HCT116 (cell line): ENCODE measurements at regions not wholly inside any gene's neighbourhood (a gene's known extent, or its start where the extent isn't known, plus 50 kb on each side); places are given as distances from the start of the nearest gene placed in this dataset.

ENCODE experiments used
- ATAC-seq: fragments of 200-7000 bp; cut with Tn5 transposase; 2 replicates; pipeline ENCODE4 v1.9.1; 2020; ENCODE audit warnings: mild to moderate bottlenecking, moderate library complexity
- BruUV-seq: library from RNA; stranded (reverse); fragments of 400-500 nt; replicated peaks from 2 replicates; lab custom pipeline; 2021; lab: Mats Ljungman, UMichigan
- CTCF ChIA-PET: fragments of 300-600 bp; sonication (Branson Sonifier 250); formaldehyde crosslinking; loops from one replicate; lab custom pipeline; 2021; ENCODE audit warnings: antibody characterized with exemption; lab: Charles Lee
- POLR2A ChIA-PET: fragments of 300-600, 350-600 bp; sonication (Branson Sonifier 250); formaldehyde crosslinking; loops from one replicate; lab custom pipeline; 2021; ENCODE audit warnings: antibody characterized with exemption; lab: Charles Lee
- RAD21 ChIA-PET, 2 experiments: fragments of 300-600 bp; sonication (Branson Sonifier 250); formaldehyde crosslinking; loops; one replicate each; lab custom pipeline; 2023; ENCODE audit warnings: low total read pairs in 2 of 2; ENCODE audit not compliant: uncharacterized antibody in 2 of 2, unreplicated experiment in 2 of 2, low non-redundant PET in 1 of 2; lab: Charles Lee
- DNase-seq: peaks from one replicate; pipeline ENCODE4 v3.0.0-alpha.2; 2010; ENCODE audit warnings: low read depth, low spot score
- H2AFZ ChIP-seq: fragments of 200-600 bp; shearing (Covaris generic), sonication (generic); 2 replicates; pipeline ENCODE4 v1.6.1; 2017; ENCODE audit warnings: low read depth, mixed run types, mixed read lengths, antibody characterized with exemption, low read length; ENCODE audit not compliant: poor library complexity, severe bottlenecking
- H3K27ac ChIP-seq: 2 replicates; pipeline ENCODE4 v1.5.1; 2012; ENCODE audit warnings: low read depth, low read length
- H3K27me3 ChIP-seq: fragments of 200-600 bp; sonication (generic); 2 replicates; pipeline ENCODE4 v1.6.1; 2016; ENCODE audit warnings: mixed run types, low read length, mixed read lengths; ENCODE audit not compliant: insufficient read depth
- H3K36me3 ChIP-seq, 2 experiments: fragments of 200-500 bp in 1 of 2; fragments of 200-600 bp in 1 of 2; sonication (Bioruptor generic) in 1 of 2; sonication (generic) in 1 of 2; 2 replicates each; pipeline versions ENCODE4 v1.5.1 to v1.6.1; 2014 to 2016; ENCODE audit warnings: low read length in 2 of 2, inconsistent platforms in 1 of 2, mixed read lengths in 1 of 2, mixed run types in 1 of 2; ENCODE audit not compliant: insufficient read depth in 2 of 2, control insufficient read depth in 1 of 2
- H3K4me1 ChIP-seq, 2 experiments: fragments of 200-600 bp in 1 of 2; sonication (generic) in 1 of 2; 2 replicates each; pipeline versions ENCODE4 v1.5.1 to v1.6.1; 2012 to 2017; ENCODE audit warnings: low read length in 2 of 2, inconsistent platforms in 1 of 2, mild to moderate bottlenecking in 1 of 2, mixed read lengths in 1 of 2, mixed run types in 1 of 2, moderate library complexity in 1 of 2; ENCODE audit not compliant: insufficient read depth in 2 of 2, control insufficient read depth in 1 of 2
- H3K4me2 ChIP-seq: fragments of 200-600 bp; sonication (generic); 2 replicates; pipeline ENCODE4 v1.6.1; 2017; ENCODE audit warnings: mixed run types, low read length, mixed read lengths
- H3K4me3 ChIP-seq, 2 experiments: fragments of 200-600 bp in 1 of 2; sonication (generic) in 1 of 2; replicated peaks in 1 of 2; 2 replicates each; pipeline ENCODE4 v1.5.1; 2011 to 2016; ENCODE audit warnings: low read length in 2 of 2, control low read depth in 1 of 2, low read depth in 1 of 2, mild to moderate bottlenecking in 1 of 2, mixed read lengths in 1 of 2, mixed run types in 1 of 2
- H3K79me2 ChIP-seq: fragments of 200-600 bp; sonication (generic); 2 replicates; pipeline ENCODE4 v1.6.1; 2017; ENCODE audit warnings: mild to moderate bottlenecking, mixed run types, low read length, moderate library complexity, mixed read lengths; ENCODE audit not compliant: insufficient read depth
- H3K9ac ChIP-seq: fragments of 200-600 bp; sonication (generic); 2 replicates; pipeline ENCODE4 v1.6.1; 2016; ENCODE audit warnings: low read length, mixed read lengths
- H3K9me2 ChIP-seq: fragments of 200-600 bp; sonication (generic), shearing (Covaris generic); 2 replicates; pipeline ENCODE4 v1.6.1; 2017; ENCODE audit warnings: mixed run types, mild to moderate bottlenecking, moderate library complexity; ENCODE audit not compliant: insufficient read depth
- H3K9me3 ChIP-seq, 2 experiments: fragments of 200-500 bp in 1 of 2; fragments of 200-600 bp in 1 of 2; sonication (Bioruptor generic) in 1 of 2; sonication (generic) in 1 of 2; 2 replicates each; pipeline ENCODE4 v1.6.1; 2014 to 2017; ENCODE audit warnings: low read length in 2 of 2, mixed read lengths in 2 of 2, inconsistent platforms in 1 of 2, low read depth in 1 of 2, mild to moderate bottlenecking in 1 of 2, mixed run types in 1 of 2, moderate library complexity in 1 of 2; ENCODE audit not compliant: control insufficient read depth in 1 of 2, insufficient read depth in 1 of 2
- H4K20me1 ChIP-seq: fragments of 200-600 bp; sonication (generic), shearing (Covaris generic); 2 replicates; pipeline ENCODE4 v1.6.1; 2017; ENCODE audit warnings: mixed run types, mild to moderate bottlenecking, moderate library complexity; ENCODE audit not compliant: insufficient read depth
- ATF3 ChIP-seq: IDR thresholded peaks from 2 replicates; pipeline ENCODE4 v1.6.1; 2012
- CEBPB ChIP-seq: IDR thresholded peaks from 2 replicates; pipeline ENCODE4 v1.6.1; 2012; ENCODE audit warnings: low read depth
- ELF1 ChIP-seq: IDR thresholded peaks from 2 replicates; pipeline ENCODE4 v1.6.1; 2012; ENCODE audit warnings: low read depth, borderline replicate concordance
- EZH2phosphoT487 ChIP-seq: fragments of 200-600 bp; IDR thresholded peaks from 2 replicates; pipeline ENCODE4 v1.6.1; 2018; ENCODE audit warnings: antibody characterized with exemption, borderline replicate concordance
- FOSL1 ChIP-seq: IDR thresholded peaks from 2 replicates; pipeline ENCODE4 v1.6.1; 2012; ENCODE audit warnings: low read depth
- JUND ChIP-seq: IDR thresholded peaks from 2 replicates; pipeline ENCODE4 v1.6.1; 2012
- REST ChIP-seq: IDR thresholded peaks from 2 replicates; pipeline ENCODE4 v1.6.1; 2012; ENCODE audit warnings: low read depth
- SIN3A ChIP-seq: IDR thresholded peaks from 2 replicates; pipeline ENCODE4 v1.6.1; 2012; ENCODE audit warnings: low read depth
- SRF ChIP-seq: IDR thresholded peaks from 2 replicates; pipeline ENCODE4 v1.6.1; 2012; ENCODE audit warnings: low read depth
- intact Hi-C: fragments of 100-400 bp; cut with micrococcal nuclease; formaldehyde crosslinking; loops from 2 replicates; pipeline ENCODE4 v1.10.0; 2022

- Histone ChIP-seq H3K9me2 (no peaks in the 10 kb centered on the region), H4K20me1 (no peaks in the 10 kb centered on the region), H3K4me3 (no peak overlapping the region), H3K27me3 (no peaks in the 10 kb centered on the region), H3K79me2 (no peaks in the 10 kb centered on the region), H3K36me3 (no peaks in the 10 kb centered on the region), H2AFZ (no peak overlapping the region), H3K27ac (no peak overlapping the region), H3K4me1 (no peaks in the 10 kb centered on the region), H3K4me2 (no peak overlapping the region), H3K9me3 (no peaks in the 10 kb centered on the region), H3K9ac (no peak overlapping the region)
- DNase-seq (no peak), ATAC-seq (no peak)
- BruUV-seq: no TSS peak
- intact Hi-C loops: no loop called here
- ChIA-PET CTCF (no interaction called here), RAD21 (no interaction called here), POLR2A (no interaction called here)
- no peak for TF ChIP-seq ATF3
- TF ChIP-seq SIN3A: no peak
- TF ChIP-seq EZH2phosphoT487: no peak
- no peak for TF ChIP-seq REST
- no peak for TF ChIP-seq ELF1
- no peak for TF ChIP-seq JUND
- no peak for TF ChIP-seq SRF
- no peak for TF ChIP-seq CEBPB
- TF ChIP-seq FOSL1: no peak
Observed at GRCh38 chr1:88320291-88320690, 363.8 kb upstream of the PKN2 start.
